ENCODE measurements at regions not wholly inside any gene's neighbourhood (a gene's known extent, or its start where the extent isn't known, plus 50 kb on each side); places are given as distances from the start of the nearest gene placed in this dataset.
"Not testable (repeated sequence)": the region's sequence is repeated elsewhere in the genome, so short reads cannot be mapped to it uniquely, and the experiment has no call there.

- H3K4ac ChIP-seq (replicated peaks; ENCODE audit: insufficient read length, low read depth, low read length); FAIRE-seq; DNase-seq (ENCODE audit: low read depth in 1 of 2, low spot score in 2 of 2); H3K4me1 ChIP-seq (replicated peaks in 1 of 4; ENCODE audit: control insufficient read depth in 3 of 4, insufficient read depth in 4 of 4, low read length in 3 of 4); POLR2A ChIA-PET (ENCODE audit: partially characterized antibody); H3K9ac ChIP-seq (replicated peaks in 1 of 4; ENCODE audit: extremely low read depth in 1 of 4, low read depth in 3 of 4, low read length in 3 of 4); H3K18ac ChIP-seq (ENCODE audit: extremely low read depth, low read length); H3K79me2 ChIP-seq (ENCODE audit: control insufficient read depth in 1 of 2, insufficient read depth in 2 of 2, low read length in 2 of 2); H4K8ac ChIP-seq (ENCODE audit: extremely low read depth, insufficient read depth, low read length); H2BK5ac ChIP-seq (ENCODE audit: low read depth, low read length); CTCF ChIA-PET (ENCODE audit: partially characterized antibody); H3K27me3 ChIP-seq (replicated peaks in 1 of 4; ENCODE audit: control insufficient read depth in 3 of 4, extremely low read depth in 1 of 4, insufficient read depth in 3 of 4, low read length in 3 of 4); H4K5ac ChIP-seq (ENCODE audit: insufficient read length, low read depth, low read length); H3K14ac ChIP-seq (ENCODE audit: insufficient read length); H2BK20ac ChIP-seq (ENCODE audit: low read length); H2AK5ac ChIP-seq (ENCODE audit: low read depth, low read length); H4K91ac ChIP-seq (replicated peaks; ENCODE audit: insufficient read length, low read length); H3K79me1 ChIP-seq (ENCODE audit: low read depth, low read length); H3K4me3 ChIP-seq (ENCODE audit: extremely low read depth in 1 of 4, insufficient read depth in 2 of 4, low read depth in 3 of 4, low read length in 4 of 4); H3K56ac ChIP-seq (replicated peaks; ENCODE audit: insufficient read length, low read depth, low read length); H2AFZ ChIP-seq (ENCODE audit: low read length); H3K4me2 ChIP-seq (ENCODE audit: insufficient read depth in 1 of 2, low read depth in 2 of 2, low read length in 2 of 2); H2BK15ac ChIP-seq (ENCODE audit: low read length); H2BK120ac ChIP-seq (replicated peaks; ENCODE audit: low read depth, low read length); H2BK12ac ChIP-seq (ENCODE audit: low read depth, low read length); H4K20me1 ChIP-seq (replicated peaks in 1 of 2; ENCODE audit: control insufficient read depth in 1 of 2, insufficient read depth in 2 of 2, low read length in 2 of 2); H3K23ac ChIP-seq (ENCODE audit: insufficient read length); H3K27ac ChIP-seq (ENCODE audit: low read depth, low read length); H3K36me3 ChIP-seq (ENCODE audit: control insufficient read depth in 2 of 4, insufficient read depth in 4 of 4, low read length in 3 of 4); H3K9me3 ChIP-seq (ENCODE audit: insufficient read depth in 2 of 2, low read depth in 1 of 2, low read length in 1 of 2); H3K23me2 ChIP-seq (ENCODE audit: low read depth, low read length): not testable (repeated sequence)
- 100% methylated on average over 1 of the region's 1 CpG; no CpG with 5 or more reads in 1 of the 2 experiments for WGBS, 2 experiments (ENCODE audit: extremely low coverage in 1 of 2, insufficient coverage in 1 of 2, insufficient read length in 1 of 2, insufficient replicate concordance in 2 of 2, low coverage in 1 of 2, low lambda C conversion rate in 2 of 2, missing lambda C conversion rate in 1 of 2)
Observed at GRCh38 chr6:60919652-60920051, 1366.4 kb downstream of the KHDRBS2 start.

DNA sequence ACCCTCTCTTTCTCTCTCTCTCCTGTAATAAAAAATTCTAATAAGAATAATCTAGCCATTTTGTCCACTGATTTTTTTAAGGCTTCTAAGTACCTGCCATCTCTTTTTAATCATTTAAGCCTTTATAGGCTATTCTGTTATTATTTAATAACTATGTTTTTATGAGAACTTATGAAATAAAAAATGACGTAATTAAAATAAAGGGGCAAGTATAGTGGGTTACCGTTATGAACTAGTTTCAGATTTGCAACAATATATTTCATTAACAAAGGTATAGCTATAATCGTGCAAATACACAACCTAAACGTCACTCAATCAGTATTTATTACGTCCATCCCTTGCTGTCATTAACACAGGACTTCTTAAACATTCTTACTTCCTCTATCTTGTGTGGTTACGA is 1382.2 kb downstream of the KHDRBS2 start:
- H2BK20ac ChIP-seq (ENCODE audit: low read length); CTCF ChIA-PET (ENCODE audit: partially characterized antibody); H4K91ac ChIP-seq (replicated peaks; ENCODE audit: insufficient read length, low read length); H2AK5ac ChIP-seq (ENCODE audit: low read depth, low read length); H3K14ac ChIP-seq (ENCODE audit: insufficient read length); H3K27ac ChIP-seq (ENCODE audit: low read depth, low read length); FAIRE-seq; H2BK120ac ChIP-seq (replicated peaks; ENCODE audit: low read depth, low read length); H3K4me3 ChIP-seq (ENCODE audit: extremely low read depth in 1 of 4, insufficient read depth in 2 of 4, low read depth in 3 of 4, low read length in 4 of 4); H3K23me2 ChIP-seq (ENCODE audit: low read depth, low read length); H3K18ac ChIP-seq (ENCODE audit: extremely low read depth, low read length); H3K4me2 ChIP-seq (ENCODE audit: insufficient read depth in 1 of 2, low read depth in 2 of 2, low read length in 2 of 2); H3K56ac ChIP-seq (replicated peaks; ENCODE audit: insufficient read length, low read depth, low read length); DNase-seq (ENCODE audit: low read depth in 1 of 2, low spot score in 2 of 2); H4K20me1 ChIP-seq (replicated peaks in 1 of 2; ENCODE audit: control insufficient read depth in 1 of 2, insufficient read depth in 2 of 2, low read length in 2 of 2); H4K8ac ChIP-seq (ENCODE audit: extremely low read depth, insufficient read depth, low read length); H3K27me3 ChIP-seq (replicated peaks in 1 of 4; ENCODE audit: control insufficient read depth in 3 of 4, extremely low read depth in 1 of 4, insufficient read depth in 3 of 4, low read length in 3 of 4); H3K9ac ChIP-seq (replicated peaks in 1 of 4; ENCODE audit: extremely low read depth in 1 of 4, low read depth in 3 of 4, low read length in 3 of 4); H3K4ac ChIP-seq (replicated peaks; ENCODE audit: insufficient read length, low read depth, low read length); H2BK12ac ChIP-seq (ENCODE audit: low read depth, low read length); H3K79me1 ChIP-seq (ENCODE audit: low read depth, low read length); H3K36me3 ChIP-seq (ENCODE audit: control insufficient read depth in 2 of 4, insufficient read depth in 4 of 4, low read length in 3 of 4); H2AFZ ChIP-seq (ENCODE audit: low read length); H3K4me1 ChIP-seq (replicated peaks in 1 of 4; ENCODE audit: control insufficient read depth in 3 of 4, insufficient read depth in 4 of 4, low read length in 3 of 4); POLR2A ChIA-PET (ENCODE audit: partially characterized antibody); H3K23ac ChIP-seq (ENCODE audit: insufficient read length); H4K5ac ChIP-seq (ENCODE audit: insufficient read length, low read depth, low read length); H3K9me3 ChIP-seq (ENCODE audit: insufficient read depth in 2 of 2, low read depth in 1 of 2, low read length in 1 of 2); H2BK5ac ChIP-seq (ENCODE audit: low read depth, low read length); H3K79me2 ChIP-seq (ENCODE audit: control insufficient read depth in 1 of 2, insufficient read depth in 2 of 2, low read length in 2 of 2); H2BK15ac ChIP-seq (ENCODE audit: low read length): not testable (repeated sequence)
- 83% methylated on average over 6 of the region's 6 CpGs; no CpG with 5 or more reads in 1 of the 2 experiments for WGBS, 2 experiments (ENCODE audit: extremely low coverage in 1 of 2, insufficient coverage in 1 of 2, insufficient read length in 1 of 2, insufficient replicate concordance in 2 of 2, low coverage in 1 of 2, low lambda C conversion rate in 2 of 2, missing lambda C conversion rate in 1 of 2)

Data from H1 (cell line).